ENCODE measurements at regions not wholly inside any gene's neighbourhood (a gene's known extent, or its start where the extent isn't known, plus 50 kb on each side); places are given as distances from the start of the nearest gene placed in this dataset.

- TF ChIP-seq ZFP3 (CRISPR knock-in tag; IDR thresholded peaks at IDR 0.05) (no peak), ZFP30 (CRISPR knock-in tag; IDR thresholded peaks at IDR 0.05) (no peak), PATZ1 (CRISPR knock-in tag; IDR thresholded peaks at IDR 0.05; ENCODE audit: borderline replicate concordance) (no peak), BACH2 (CRISPR knock-in tag; IDR thresholded peaks at IDR 0.05; ENCODE audit: borderline replicate concordance) (no peak), CSDC2 (CRISPR knock-in tag; IDR thresholded peaks at IDR 0.05) (no peak)
These were observed 98.1 kb upstream of the TAS2R1 start for GRCh38 chr5:9728261-9728660.

Measured in SK-N-SH treated with all-trans-retinoic acid at 6 μM for 48 hours (cell line).